RWPE1 (cell line): ENCODE measurements at regions not wholly inside any gene's neighbourhood (a gene's known extent, or its start where the extent isn't known, plus 50 kb on each side); places are given as distances from the start of the nearest gene placed in this dataset.

ENCODE experiments used
- CTCF ChIA-PET: fragments of 350-600 bp; sonication (Branson Sonifier 250); formaldehyde crosslinking; extraction: SDS; loops from one replicate; lab custom pipeline; 2021; lab: Yijun Ruan, JAX
- POLR2A ChIA-PET: fragments of 400-600 bp; formaldehyde crosslinking; extraction: SDS; loops from one replicate; lab custom pipeline; 2020; ENCODE audit warnings: antibody characterized with exemption; ENCODE audit not compliant: low non-redundant PET; lab: Yijun Ruan, JAX
- DNase-seq: peaks from one replicate; pipeline ENCODE4 v3.0.0; 2012; ENCODE audit warnings: low spot score
- H3K27ac ChIP-seq: fragments of 450-650 bp; 2 replicates; pipeline ENCODE4 v1.5.1; 2017
- TF ChIP-seq, protein P1 (sequence below): fragments of 450-650 bp; conservative IDR thresholded peaks from 2 replicates; pipeline ENCODE4 v1.5.1; 2017; ENCODE audit warnings: low read depth, mild to moderate bottlenecking

DNA sequence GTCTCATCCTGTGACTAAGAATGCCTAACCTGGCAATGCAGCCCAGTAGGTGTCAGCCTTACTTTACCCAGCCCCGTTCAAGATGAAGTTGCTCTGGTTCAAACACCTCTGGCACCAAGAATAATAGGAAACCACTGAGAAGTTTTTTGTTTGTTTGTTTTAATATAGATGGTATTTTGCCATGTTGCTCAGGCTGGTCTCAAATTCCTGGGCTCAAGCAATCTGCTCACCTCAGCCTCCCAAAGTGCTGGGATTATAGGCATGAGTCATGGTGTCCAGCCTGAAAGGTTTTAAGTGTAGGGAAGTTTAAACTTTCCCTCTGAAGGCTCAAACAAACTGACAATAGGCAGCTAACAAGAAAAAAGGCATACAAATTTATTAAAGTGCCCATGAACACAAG is 51.2 kb upstream of the ABCC4 start:
- TF ChIP-seq, protein P1, sequence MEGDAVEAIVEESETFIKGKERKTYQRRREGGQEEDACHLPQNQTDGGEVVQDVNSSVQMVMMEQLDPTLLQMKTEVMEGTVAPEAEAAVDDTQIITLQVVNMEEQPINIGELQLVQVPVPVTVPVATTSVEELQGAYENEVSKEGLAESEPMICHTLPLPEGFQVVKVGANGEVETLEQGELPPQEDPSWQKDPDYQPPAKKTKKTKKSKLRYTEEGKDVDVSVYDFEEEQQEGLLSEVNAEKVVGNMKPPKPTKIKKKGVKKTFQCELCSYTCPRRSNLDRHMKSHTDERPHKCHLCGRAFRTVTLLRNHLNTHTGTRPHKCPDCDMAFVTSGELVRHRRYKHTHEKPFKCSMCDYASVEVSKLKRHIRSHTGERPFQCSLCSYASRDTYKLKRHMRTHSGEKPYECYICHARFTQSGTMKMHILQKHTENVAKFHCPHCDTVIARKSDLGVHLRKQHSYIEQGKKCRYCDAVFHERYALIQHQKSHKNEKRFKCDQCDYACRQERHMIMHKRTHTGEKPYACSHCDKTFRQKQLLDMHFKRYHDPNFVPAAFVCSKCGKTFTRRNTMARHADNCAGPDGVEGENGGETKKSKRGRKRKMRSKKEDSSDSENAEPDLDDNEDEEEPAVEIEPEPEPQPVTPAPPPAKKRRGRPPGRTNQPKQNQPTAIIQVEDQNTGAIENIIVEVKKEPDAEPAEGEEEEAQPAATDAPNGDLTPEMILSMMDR = no peak
- ChIA-PET CTCF (interaction anchor here (0.7 kb wide), 1 partner anchor 41 kb away, joined by 3 read pairs; no protein-coding TSS in a partner anchor), POLR2A (no interaction called here)
- no peak overlapping the region for H3K27ac ChIP-seq
- no peak for DNase-seq

DNA sequence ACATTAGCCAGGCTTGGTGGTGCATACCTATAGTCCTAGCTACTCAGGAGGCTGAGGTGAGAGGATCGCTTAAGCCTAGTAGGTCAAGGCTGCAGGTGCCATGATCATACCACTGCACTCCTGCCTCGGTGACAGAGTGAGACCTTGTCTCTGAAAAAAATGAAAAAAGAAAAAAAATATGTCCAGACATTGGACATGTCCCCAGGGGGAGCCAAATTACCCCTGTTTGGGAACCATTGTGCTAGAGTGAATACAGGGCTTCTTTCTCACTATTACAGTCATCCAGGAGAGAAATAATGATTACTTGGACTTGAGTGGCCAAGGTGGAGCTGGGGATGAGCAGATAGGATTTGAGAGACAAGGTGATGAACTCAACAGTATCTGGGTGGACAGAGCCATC is 52.9 kb upstream of the ABCC4 start:
- no peak overlapping the region for H3K27ac ChIP-seq
- no peak for DNase-seq
- TF ChIP-seq, protein P1 = no peak
- ChIA-PET POLR2A (no interaction called here), CTCF (interaction anchor here (0.7 kb wide), 1 partner anchor 162 kb away, joined by 3 read pairs; no protein-coding TSS in a partner anchor)

DNA sequence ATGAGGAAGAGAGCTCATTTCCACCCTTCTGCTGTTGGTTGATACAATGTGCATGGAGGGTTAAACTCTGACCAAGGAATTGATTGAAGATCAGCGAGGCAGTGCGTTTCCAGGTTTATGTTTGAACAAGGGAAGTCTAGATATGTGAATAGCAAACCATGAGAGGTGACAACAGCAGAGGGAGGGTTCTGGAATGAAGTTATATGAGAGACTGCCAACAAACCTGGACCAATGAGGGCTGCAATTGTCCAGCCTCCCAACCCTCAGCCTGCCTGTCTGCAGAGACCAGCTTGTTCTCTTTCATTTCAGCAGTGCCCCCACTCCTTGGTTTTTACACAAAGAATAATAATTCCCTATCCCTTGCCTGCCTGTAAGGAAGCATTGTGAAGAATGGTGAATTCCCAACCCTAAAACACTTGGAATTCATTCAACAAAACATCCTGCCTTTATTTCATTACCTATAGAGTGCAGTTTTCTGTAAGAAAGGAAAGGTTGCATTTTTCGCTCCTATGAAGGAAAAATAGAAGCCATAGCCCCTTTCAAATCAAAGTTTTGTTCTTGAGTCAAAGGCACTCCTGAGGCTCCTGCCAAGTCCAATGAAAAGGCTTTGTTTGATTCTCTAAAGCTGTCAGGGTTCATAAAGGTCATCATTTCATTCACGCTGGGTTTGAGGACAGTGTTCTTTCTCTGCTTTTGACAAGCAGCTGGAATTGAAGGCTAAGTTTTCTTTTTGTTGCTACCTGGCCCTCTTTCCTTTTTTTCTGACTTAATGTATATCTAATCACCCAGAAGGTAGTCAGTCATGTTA is 53.6 kb upstream of the ABCC4 start:
- H3K27ac ChIP-seq = no peak overlapping the region
- no peak for DNase-seq
- TF ChIP-seq, protein P1 = no peak
- ChIA-PET POLR2A (no interaction called here), CTCF (interaction anchor here (0.7 kb wide), 1 partner anchor 163 kb away, joined by 3 read pairs; no protein-coding TSS in a partner anchor)

DNA sequence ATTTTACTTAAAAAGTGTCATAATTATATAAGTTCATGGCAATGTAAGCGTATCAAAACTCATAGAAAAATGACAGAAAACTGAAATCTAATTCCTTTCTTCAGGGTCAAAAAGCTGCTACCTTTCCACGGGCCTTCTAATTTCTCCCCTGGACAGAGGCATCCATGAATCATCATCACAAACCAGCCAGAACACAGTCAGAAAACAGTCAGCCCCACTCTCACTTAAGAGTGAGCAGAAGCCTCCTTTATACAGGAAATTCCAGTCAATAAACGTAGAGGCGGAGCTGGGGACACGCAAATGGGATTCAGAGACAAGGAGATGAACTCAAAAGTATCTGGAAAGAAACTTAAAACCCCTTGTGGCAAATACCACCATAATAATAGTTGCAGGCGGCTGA is 54.2 kb upstream of the ABCC4 start:
- TF ChIP-seq, protein P1 = no peak
- POLR2A ChIA-PET = no interaction called here
- CTCF ChIA-PET = interaction anchor here (0.7 kb wide), 1 partner anchor 163 kb away, joined by 3 read pairs; no protein-coding TSS in a partner anchor
- DNase-seq = no peak
- no peak overlapping the region for H3K27ac ChIP-seq

DNA sequence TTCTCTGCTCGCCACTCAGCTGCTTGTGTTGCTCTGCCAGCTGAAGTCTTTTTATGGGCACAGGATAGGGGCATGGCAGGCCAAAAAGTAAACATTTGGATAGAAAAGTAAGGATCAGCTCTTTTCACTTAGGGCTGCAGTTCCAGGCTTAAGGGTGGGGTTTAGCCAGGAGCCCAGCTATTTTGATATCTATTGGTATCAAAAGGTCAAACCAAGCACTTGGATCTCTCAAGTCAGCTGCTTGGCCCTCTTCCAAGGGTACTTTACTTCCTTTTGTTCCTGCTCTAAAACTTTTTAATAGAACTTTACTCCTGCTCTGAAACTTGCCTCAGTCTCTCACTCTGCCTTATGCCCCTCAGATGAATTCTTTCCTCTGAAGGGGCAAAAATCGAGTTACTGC is 55.7 kb upstream of the ABCC4 start:
- TF ChIP-seq, protein P1 = no peak
- no peak overlapping the region for H3K27ac ChIP-seq
- DNase-seq = no peak
- ChIA-PET CTCF (no interaction called here), POLR2A (no interaction called here)

DNA sequence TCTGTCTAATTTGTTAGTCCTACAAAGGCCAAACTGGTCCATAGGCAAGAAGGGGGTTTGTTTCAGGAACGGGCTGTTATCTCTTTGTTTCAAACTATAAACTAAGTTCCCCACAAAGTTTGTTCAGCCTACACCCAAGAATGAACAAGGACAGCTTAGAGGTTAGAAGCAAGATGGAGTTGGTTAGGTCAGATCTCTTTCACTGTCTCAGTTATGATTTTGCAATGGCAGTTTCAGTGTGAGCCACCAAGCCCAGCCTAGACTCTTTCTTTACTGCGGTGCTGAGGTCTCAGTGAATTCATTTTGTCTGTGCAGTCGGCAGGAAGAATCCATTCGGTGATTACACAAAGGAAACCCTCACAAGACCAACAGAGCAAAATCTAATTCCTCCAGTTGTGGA is 56.6 kb upstream of the ABCC4 start:
- DNase-seq = no peak
- ChIA-PET POLR2A (no interaction called here), CTCF (no interaction called here)
- H3K27ac ChIP-seq = no peak overlapping the region
- TF ChIP-seq, protein P1 = no peak
